ENCODE measurements at regions not wholly inside any gene's neighbourhood (a gene's known extent, or its start where the extent isn't known, plus 50 kb on each side); places are given as distances from the start of the nearest gene placed in this dataset.

DNA sequence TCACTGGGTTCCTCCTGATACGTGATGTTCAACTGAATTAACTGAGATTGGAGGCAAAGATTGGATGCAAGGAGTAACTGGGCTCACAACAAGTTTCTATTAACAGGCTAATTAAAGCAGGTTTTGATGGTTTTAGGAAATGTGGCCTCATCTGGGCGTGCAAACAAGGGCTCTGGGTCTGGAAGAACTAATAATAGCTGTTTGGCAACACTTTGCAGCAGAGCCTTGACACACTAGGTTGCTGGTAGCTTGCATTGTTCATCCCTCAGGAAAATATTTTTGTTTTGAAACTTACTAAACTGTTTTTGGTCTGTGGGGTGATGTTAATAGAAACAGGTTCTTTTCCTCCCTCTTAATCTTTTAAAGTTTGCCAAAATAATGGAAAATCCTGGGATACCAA lies 117.2 kb upstream of the CD93 start:
- TF ChIP-seq, protein P1, sequence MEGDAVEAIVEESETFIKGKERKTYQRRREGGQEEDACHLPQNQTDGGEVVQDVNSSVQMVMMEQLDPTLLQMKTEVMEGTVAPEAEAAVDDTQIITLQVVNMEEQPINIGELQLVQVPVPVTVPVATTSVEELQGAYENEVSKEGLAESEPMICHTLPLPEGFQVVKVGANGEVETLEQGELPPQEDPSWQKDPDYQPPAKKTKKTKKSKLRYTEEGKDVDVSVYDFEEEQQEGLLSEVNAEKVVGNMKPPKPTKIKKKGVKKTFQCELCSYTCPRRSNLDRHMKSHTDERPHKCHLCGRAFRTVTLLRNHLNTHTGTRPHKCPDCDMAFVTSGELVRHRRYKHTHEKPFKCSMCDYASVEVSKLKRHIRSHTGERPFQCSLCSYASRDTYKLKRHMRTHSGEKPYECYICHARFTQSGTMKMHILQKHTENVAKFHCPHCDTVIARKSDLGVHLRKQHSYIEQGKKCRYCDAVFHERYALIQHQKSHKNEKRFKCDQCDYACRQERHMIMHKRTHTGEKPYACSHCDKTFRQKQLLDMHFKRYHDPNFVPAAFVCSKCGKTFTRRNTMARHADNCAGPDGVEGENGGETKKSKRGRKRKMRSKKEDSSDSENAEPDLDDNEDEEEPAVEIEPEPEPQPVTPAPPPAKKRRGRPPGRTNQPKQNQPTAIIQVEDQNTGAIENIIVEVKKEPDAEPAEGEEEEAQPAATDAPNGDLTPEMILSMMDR (IDR thresholded peaks at IDR 0.05): no peak
- no peak for TF ChIP-seq POLR2A (IDR thresholded peaks at IDR 0.05)

Measured in right lobe of liver (tissue), 4 donors.